GM23248 (cell line): ENCODE measurements at regions not wholly inside any gene's neighbourhood (a gene's known extent, or its start where the extent isn't known, plus 50 kb on each side); places are given as distances from the start of the nearest gene placed in this dataset.

Source experiments
- DNase-seq: peaks from one replicate; pipeline ENCODE4 v3.0.0-alpha.2; 2015
- H2AFZ ChIP-seq: fragments of 200-600 bp; sonication (generic); 2 replicates; pipeline ENCODE4 v1.6.1; 2016; ENCODE audit warnings: antibody characterized with exemption
- H3F3A ChIP-seq: fragments of 200-600 bp; sonication (generic); 2 replicates; pipeline ENCODE4 v1.6.1; 2016; ENCODE audit warnings: mild to moderate bottlenecking, antibody characterized with exemption, mixed run types; ENCODE audit not compliant: insufficient read depth
- H3K27ac ChIP-seq: fragments of 200-600 bp; sonication (generic); 2 replicates; pipeline ENCODE4 v1.5.1; 2016; ENCODE audit warnings: mild to moderate bottlenecking
- H3K27me3 ChIP-seq: fragments of 200-600 bp; sonication (generic); replicated peaks from 2 replicates; pipeline ENCODE4 v1.6.1; 2016; ENCODE audit warnings: mild to moderate bottlenecking; ENCODE audit not compliant: insufficient read depth
- H3K36me3 ChIP-seq: fragments of 200-600 bp; sonication (generic); 2 replicates; pipeline ENCODE4 v1.6.1; 2016; ENCODE audit warnings: low read depth, mild to moderate bottlenecking
- H3K4me1 ChIP-seq: fragments of 200-600 bp; sonication (generic); 2 replicates; pipeline ENCODE4 v1.6.1; 2016; ENCODE audit warnings: mild to moderate bottlenecking; ENCODE audit not compliant: insufficient read depth
- H3K4me2 ChIP-seq: fragments of 200-600 bp; sonication (generic); one replicate; pipeline ENCODE4 v1.6.1; 2016; ENCODE audit warnings: mild to moderate bottlenecking; ENCODE audit not compliant: unreplicated experiment
- H3K4me3 ChIP-seq: fragments of 200-600 bp; sonication (generic); 2 replicates; pipeline ENCODE4 v1.5.1; 2016; ENCODE audit warnings: mild to moderate bottlenecking
- H3K79me2 ChIP-seq: fragments of 200-600 bp; sonication (generic); 2 replicates; pipeline ENCODE4 v1.6.1; 2016; ENCODE audit warnings: mild to moderate bottlenecking; ENCODE audit not compliant: insufficient read depth
- H3K9ac ChIP-seq: fragments of 200-600 bp; sonication (generic); 2 replicates; pipeline ENCODE4 v1.6.1; 2016; ENCODE audit warnings: mild to moderate bottlenecking
- H3K9me2 ChIP-seq: fragments of 200-600 bp; sonication (generic); 2 replicates; pipeline ENCODE4 v1.6.1; 2016; ENCODE audit warnings: mixed run types, mild to moderate bottlenecking, moderate library complexity; ENCODE audit not compliant: insufficient read depth
- H3K9me3 ChIP-seq: fragments of 200-600 bp; sonication (generic); one replicate; pipeline ENCODE4 v1.6.1; 2017; ENCODE audit warnings: low read depth
- H4K20me1 ChIP-seq: fragments of 200-600 bp; sonication (generic); 2 replicates; pipeline ENCODE4 v1.6.0; 2016; ENCODE audit not compliant: insufficient read depth
- EZH2 ChIP-seq: fragments of 200-600 bp; sonication (generic); IDR thresholded peaks from 2 replicates; pipeline ENCODE4 v1.6.1; 2018; ENCODE audit warnings: antibody characterized with exemption, mild to moderate bottlenecking; ENCODE audit not compliant: insufficient read depth, poor library complexity, severe bottlenecking
- EZH2phosphoT487 ChIP-seq: fragments of 200-600 bp; sonication (generic); IDR thresholded peaks from 2 replicates; pipeline ENCODE4 v1.6.1; 2018; ENCODE audit warnings: antibody characterized with exemption, moderate library complexity, mild to moderate bottlenecking, low read depth; ENCODE audit not compliant: insufficient read depth
- WGBS, 2 experiments: methylation state at CpG; one replicate each; pipeline ENCODE4 v1.1.6; 2015 to 2017; ENCODE audit warnings: low lambda C conversion rate in 2 of 2, low coverage in 1 of 2; ENCODE audit errors: missing lambda C conversion rate in 2 of 2; 5-methylcytosine and 5-hydroxymethylcytosine counted together
- in situ Hi-C: fragments of 300-500 bp; cut with MboI; formaldehyde crosslinking; loops from 2 replicates; pipeline ENCODE4 v1.15.0; 2020

DNA sequence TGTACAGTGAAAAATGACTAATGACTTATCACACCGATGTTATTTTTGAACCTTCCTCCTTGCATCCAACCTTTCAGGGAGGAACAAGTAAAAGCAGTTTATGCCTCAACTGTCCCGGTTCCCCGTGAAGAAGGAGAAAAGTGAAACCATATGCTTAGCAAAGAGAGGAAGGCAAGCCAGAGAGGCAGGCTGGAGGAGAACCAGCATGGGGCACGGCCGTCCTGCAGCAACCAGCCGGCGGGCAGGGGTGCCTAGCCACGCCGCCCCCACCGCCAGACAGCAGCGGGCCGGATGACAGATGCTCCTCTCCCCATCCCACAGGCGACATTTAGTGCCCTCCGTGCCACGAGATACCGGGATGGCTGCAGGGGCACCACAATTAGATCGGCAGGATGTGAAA lies 421.4 kb upstream of the MGMT start:
- WGBS, 2 experiments, result 24 to 25% methylated on average over 17 of the region's 17 CpGs

DNA sequence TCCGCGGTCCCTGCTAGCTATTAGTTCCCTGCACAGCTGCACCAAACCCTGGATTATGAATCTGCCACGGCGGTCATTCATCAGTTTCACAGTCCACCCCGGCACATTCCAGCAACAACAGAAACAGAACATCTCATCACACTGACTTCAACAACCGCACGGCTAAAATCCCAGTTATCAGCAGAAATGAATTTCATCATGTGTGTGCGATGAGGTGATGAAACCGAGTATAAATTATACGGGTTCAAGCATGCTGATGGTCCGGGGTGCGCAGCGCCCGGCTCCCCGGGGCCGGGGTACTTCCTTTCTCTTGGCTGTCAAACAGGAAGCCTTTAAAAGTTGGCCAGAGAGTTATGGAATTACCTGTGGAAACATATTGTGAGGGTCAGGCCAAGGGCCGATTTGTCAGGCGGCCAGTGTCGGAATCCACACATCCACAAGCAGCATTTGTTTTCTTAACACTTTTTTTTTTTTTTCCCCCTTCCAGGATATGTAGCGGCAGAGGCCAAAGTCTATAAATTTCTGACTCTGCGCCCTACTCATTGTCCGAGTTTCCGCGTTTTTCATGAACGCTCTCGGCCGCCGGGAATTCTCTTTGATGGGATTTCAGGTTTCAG lies 420.9 kb upstream of the MGMT start:
- in situ Hi-C loops, result loop anchor here (25.0 kb wide), 1 partner anchor 916 kb away; the partner anchor contains the start of gene EBF3
- no peak overlapping the region for H3K9ac ChIP-seq
- no peak overlapping the region for H3K4me2 ChIP-seq
- no peaks in the 10 kb centered on the region for H3K9me2 ChIP-seq
- WGBS, 2 experiments, result 65 to 66% methylated on average over 28 of the region's 28 CpGs
- no peak overlapping the region for H3K4me3 ChIP-seq
- H3K27me3 ChIP-seq, result no peaks in the 10 kb centered on the region
- no peak overlapping the region for H3K27ac ChIP-seq
- no peaks in the 10 kb centered on the region for H3K4me1 ChIP-seq
- no peak for DNase-seq
- H3K36me3 ChIP-seq, result no peaks in the 10 kb centered on the region
- no peaks in the 10 kb centered on the region for H4K20me1 ChIP-seq
- H3F3A ChIP-seq, result no peaks in the 10 kb centered on the region
- no peaks in the 10 kb centered on the region for H3K9me3 ChIP-seq
- H2AFZ ChIP-seq, result no peak overlapping the region
- no peaks in the 10 kb centered on the region for H3K79me2 ChIP-seq
- TF ChIP-seq EZH2phosphoT487, result no peak
- TF ChIP-seq EZH2, result no peak

More for the DNA sequence above, 421.4 kb upstream of the MGMT start:
- no peaks in the 10 kb centered on the region for H3K4me1 ChIP-seq
- no peak overlapping the region for H2AFZ ChIP-seq
- H3F3A ChIP-seq, result no peaks in the 10 kb centered on the region
- no peak for DNase-seq
- H3K27ac ChIP-seq, result no peak overlapping the region
- H3K9me2 ChIP-seq, result no peaks in the 10 kb centered on the region
- TF ChIP-seq EZH2 (no peak), EZH2phosphoT487 (no peak)
- no peaks in the 10 kb centered on the region for H3K79me2 ChIP-seq
- no peak overlapping the region for H3K4me2 ChIP-seq
- H3K27me3 ChIP-seq, result no peaks in the 10 kb centered on the region
- no peaks in the 10 kb centered on the region for H3K36me3 ChIP-seq
- H3K9me3 ChIP-seq, result no peaks in the 10 kb centered on the region
- H3K4me3 ChIP-seq, result no peak overlapping the region
- in situ Hi-C loops, result loop anchor here (25.0 kb wide), 1 partner anchor 917 kb away; the partner anchor contains the start of gene EBF3
- H4K20me1 ChIP-seq, result no peaks in the 10 kb centered on the region
- no peak overlapping the region for H3K9ac ChIP-seq

DNA sequence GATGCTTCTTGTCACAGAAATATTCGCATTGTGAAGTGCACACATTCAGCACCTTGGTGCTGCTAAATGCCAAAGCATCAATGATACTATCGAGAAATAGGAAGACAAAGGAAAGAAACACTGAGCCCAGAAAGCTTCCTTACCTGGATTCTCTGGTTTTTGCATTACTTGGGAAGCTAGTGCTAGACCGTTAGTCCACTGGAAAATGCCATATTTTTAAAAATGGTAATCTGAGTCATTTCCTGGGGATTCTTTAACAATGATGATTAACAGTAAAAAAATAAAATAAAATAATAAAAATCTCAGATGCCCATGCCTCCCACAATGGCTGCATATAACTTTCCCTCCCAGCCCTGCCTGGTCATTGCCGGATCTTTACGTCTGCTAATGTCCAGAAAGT lies 420.1 kb upstream of the MGMT start:
- Histone ChIP-seq H3K4me3 (no peak overlapping the region), H4K20me1 (no peaks in the 10 kb centered on the region), H3K9me3 (no peaks in the 10 kb centered on the region), H3K9me2 (no peaks in the 10 kb centered on the region), H3F3A (no peaks in the 10 kb centered on the region), H2AFZ (no peak overlapping the region), H3K36me3 (no peaks in the 10 kb centered on the region), H3K27ac (no peak overlapping the region), H3K4me1 (no peaks in the 10 kb centered on the region), H3K27me3 (no peaks in the 10 kb centered on the region), H3K4me2 (no peak overlapping the region), H3K79me2 (no peaks in the 10 kb centered on the region), H3K9ac (no peak overlapping the region)
- in situ Hi-C loops, result loop anchor here (25.0 kb wide), 1 partner anchor 915 kb away; the partner anchor contains the start of gene EBF3
- no peak for DNase-seq
- 49 to 52% methylated on average over 5 of the region's 5 CpGs for WGBS, 2 experiments
- TF ChIP-seq EZH2, result no peak
- no peak for TF ChIP-seq EZH2phosphoT487

DNA sequence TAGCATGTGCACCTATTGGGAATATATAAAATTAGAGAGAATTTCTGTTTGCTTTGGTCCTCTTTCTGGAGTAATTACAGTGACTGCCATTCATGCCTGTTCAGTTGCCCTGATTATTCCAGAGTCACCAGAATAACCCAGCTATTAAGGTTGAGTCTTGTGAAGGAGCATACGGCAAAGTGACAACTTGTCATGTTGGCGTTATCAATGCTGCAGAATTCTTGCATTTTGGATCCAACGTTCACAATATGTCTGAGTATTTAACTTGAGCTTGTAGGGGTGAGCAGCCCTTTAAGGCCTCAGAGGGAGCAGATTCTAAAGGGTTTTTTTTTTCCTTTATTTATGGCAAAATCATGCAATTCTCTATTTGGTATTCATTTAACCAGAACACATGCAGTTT lies 419.4 kb upstream of the MGMT start:
- TF ChIP-seq EZH2 (no peak), EZH2phosphoT487 (no peak)
- 68 to 72% methylated on average over 3 of the region's 3 CpGs for WGBS, 2 experiments
- H3K4me2 ChIP-seq, result no peak overlapping the region

More for the DNA sequence above, 419.4 kb upstream of the MGMT start:
- Histone ChIP-seq H3K9me2 (no peaks in the 10 kb centered on the region), H2AFZ (no peak overlapping the region), H4K20me1 (no peaks in the 10 kb centered on the region), H3K79me2 (no peaks in the 10 kb centered on the region), H3K4me1 (no peaks in the 10 kb centered on the region), H3K27ac (no peak overlapping the region), H3K36me3 (no peaks in the 10 kb centered on the region), H3K4me3 (no peak overlapping the region), H3K9me3 (no peaks in the 10 kb centered on the region), H3K9ac (no peak overlapping the region), H3F3A (no peaks in the 10 kb centered on the region), H3K27me3 (no peaks in the 10 kb centered on the region)
- in situ Hi-C loops, result loop anchor here (25.0 kb wide), 1 partner anchor 915 kb away; the partner anchor contains the start of gene EBF3
- no peak for DNase-seq
